Astrocyte (in vitro differentiated cells and primary cell): ENCODE measurements at regions not wholly inside any gene's neighbourhood (a gene's known extent, or its start where the extent isn't known, plus 50 kb on each side); places are given as distances from the start of the nearest gene placed in this dataset.

Experiments
- CTCF ChIP-seq: IDR thresholded peaks from 2 replicates; pipeline ENCODE4 v1.5.1; 2011; ENCODE audit warnings: low read depth, mild to moderate bottlenecking, inconsistent platforms, low read length, moderate library complexity; ENCODE audit not compliant: insufficient read depth
- EZH2 ChIP-seq: IDR thresholded peaks from 2 replicates; pipeline ENCODE4 v1.6.1; 2012; ENCODE audit warnings: mild to moderate bottlenecking, low read length, inconsistent platforms; ENCODE audit not compliant: insufficient read depth

GRCh38 chr6:75551367-75551952 lies 50.2 kb upstream of the SENP6 start:
- TF ChIP-seq CTCF, result no peak
- no peak for TF ChIP-seq EZH2
